ENCODE measurements at regions not wholly inside any gene's neighbourhood (a gene's known extent, or its start where the extent isn't known, plus 50 kb on each side); places are given as distances from the start of the nearest gene placed in this dataset.

DNA sequence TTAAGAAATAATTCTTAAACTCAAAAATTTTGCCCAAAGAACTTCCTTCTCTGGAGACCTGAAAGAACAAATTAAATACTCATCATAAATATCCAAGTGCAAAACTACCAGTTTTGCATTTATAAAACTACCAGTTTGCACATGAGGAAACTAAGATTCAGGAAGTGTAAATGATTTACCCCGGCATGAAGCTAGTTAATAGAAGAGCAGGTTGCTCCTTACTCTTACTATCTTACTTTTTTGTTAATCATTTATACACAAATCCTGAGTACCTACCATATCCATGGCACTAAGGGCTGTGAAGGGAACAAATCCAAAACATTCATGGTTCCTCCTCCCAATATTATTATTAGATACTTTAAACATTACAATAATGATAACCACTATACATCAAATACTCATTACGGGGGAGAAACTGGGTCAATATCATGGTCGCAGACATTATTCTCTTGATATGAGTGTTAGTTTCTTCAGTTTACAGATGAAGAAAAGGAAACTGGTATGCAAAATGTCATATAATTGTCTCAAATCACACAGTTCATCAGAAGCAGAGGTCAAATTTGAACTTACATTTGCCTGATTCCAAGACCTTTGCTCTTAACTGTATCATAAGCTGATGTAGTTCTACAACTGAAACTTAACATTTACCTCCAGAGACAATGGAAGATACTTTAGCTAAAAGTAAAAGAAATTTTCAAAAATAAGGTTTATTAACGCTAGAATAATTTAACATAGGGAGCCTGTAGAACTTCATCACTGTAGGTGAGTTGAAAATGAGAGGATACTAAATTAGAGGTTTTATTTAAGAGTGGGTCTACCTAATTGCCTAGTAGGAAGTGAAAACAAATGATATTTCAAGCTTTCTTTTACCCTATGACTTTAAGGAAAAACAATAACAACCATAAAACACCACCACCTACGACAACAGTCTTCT lies 74.5 kb downstream of the FAM76B start:
- TF ChIP-seq EZH2 (IDR thresholded peaks at IDR 0.05; ENCODE audit: low read length, missing control alignments), result no peak
- TF ChIP-seq, protein P1, sequence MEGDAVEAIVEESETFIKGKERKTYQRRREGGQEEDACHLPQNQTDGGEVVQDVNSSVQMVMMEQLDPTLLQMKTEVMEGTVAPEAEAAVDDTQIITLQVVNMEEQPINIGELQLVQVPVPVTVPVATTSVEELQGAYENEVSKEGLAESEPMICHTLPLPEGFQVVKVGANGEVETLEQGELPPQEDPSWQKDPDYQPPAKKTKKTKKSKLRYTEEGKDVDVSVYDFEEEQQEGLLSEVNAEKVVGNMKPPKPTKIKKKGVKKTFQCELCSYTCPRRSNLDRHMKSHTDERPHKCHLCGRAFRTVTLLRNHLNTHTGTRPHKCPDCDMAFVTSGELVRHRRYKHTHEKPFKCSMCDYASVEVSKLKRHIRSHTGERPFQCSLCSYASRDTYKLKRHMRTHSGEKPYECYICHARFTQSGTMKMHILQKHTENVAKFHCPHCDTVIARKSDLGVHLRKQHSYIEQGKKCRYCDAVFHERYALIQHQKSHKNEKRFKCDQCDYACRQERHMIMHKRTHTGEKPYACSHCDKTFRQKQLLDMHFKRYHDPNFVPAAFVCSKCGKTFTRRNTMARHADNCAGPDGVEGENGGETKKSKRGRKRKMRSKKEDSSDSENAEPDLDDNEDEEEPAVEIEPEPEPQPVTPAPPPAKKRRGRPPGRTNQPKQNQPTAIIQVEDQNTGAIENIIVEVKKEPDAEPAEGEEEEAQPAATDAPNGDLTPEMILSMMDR (conservative IDR thresholded peaks at IDR 0.05 in 1 of 2, IDR thresholded peaks at IDR 0.05 in 1 of 2; ENCODE audit: low read depth in 1 of 2, low read length in 2 of 2), result no peak
- H3K4me2 ChIP-seq (ENCODE audit: extremely low read depth, insufficient read depth, low read length), result no peak overlapping the region
- H3K36me3 ChIP-seq (ENCODE audit: control insufficient read depth, insufficient read depth, low read length), result no peaks in the 10 kb centered on the region
- no peaks in the 10 kb centered on the region for H3K27me3 ChIP-seq (ENCODE audit: control insufficient read depth, insufficient read depth, low read length)
- no peak overlapping the region for H3K4me3 ChIP-seq (replicated peaks in 1 of 4; ENCODE audit: control extremely low read depth in 1 of 4, insufficient read depth in 1 of 4, low read depth in 3 of 4, low read length in 4 of 4)
- H3K9ac ChIP-seq (ENCODE audit: insufficient read depth, low read length), result no peak overlapping the region
- peaks cover 1% of the 10 kb centered on the region for H4K20me1 ChIP-seq (ENCODE audit: control insufficient read depth, extremely low read depth, insufficient read depth, low read length)
- no peak overlapping the region for H3K27ac ChIP-seq (ENCODE audit: insufficient read depth, low read length)
- no peak overlapping the region for H2AFZ ChIP-seq (ENCODE audit: low read length)
- no peak for DNase-seq (ENCODE audit: low read depth in 2 of 2)
- H3K9me3 ChIP-seq (ENCODE audit: control insufficient read depth, insufficient read depth, low read depth, low read length), result no peaks in the 10 kb centered on the region
- no peaks in the 10 kb centered on the region for H3K4me1 ChIP-seq (ENCODE audit: control insufficient read depth, extremely low read depth, insufficient read depth, low read length)
- H3K79me2 ChIP-seq (ENCODE audit: control insufficient read depth, insufficient read depth, low read length), result no peaks in the 10 kb centered on the region

DNA sequence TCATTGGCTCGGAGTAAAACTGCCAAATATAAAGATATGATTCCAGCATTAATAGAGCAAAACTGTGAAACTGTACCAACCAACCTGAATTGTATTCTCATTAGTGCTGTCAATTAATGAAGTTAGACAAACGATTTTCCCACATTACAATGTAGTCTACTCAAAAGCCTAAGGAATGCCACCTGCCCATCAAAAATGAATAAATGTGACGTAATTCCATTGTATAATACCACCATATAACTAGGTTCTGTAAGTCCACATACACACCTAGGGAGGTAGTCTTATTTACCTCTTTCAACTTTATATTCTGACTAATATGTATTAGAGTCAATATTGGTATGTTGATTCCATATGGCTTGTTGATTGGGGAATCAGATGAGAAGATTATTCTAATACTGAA lies 76.2 kb downstream of the FAM76B start:
- H3K4me3 ChIP-seq (replicated peaks in 1 of 4; ENCODE audit: control extremely low read depth in 1 of 4, insufficient read depth in 1 of 4, low read depth in 3 of 4, low read length in 4 of 4), result no peak overlapping the region
- no peak overlapping the region for H3K27ac ChIP-seq (ENCODE audit: insufficient read depth, low read length)
- H3K4me2 ChIP-seq (ENCODE audit: extremely low read depth, insufficient read depth, low read length), result no peak overlapping the region
- no peak for TF ChIP-seq EZH2 (IDR thresholded peaks at IDR 0.05; ENCODE audit: low read length, missing control alignments)
- TF ChIP-seq, protein P1 (conservative IDR thresholded peaks at IDR 0.05 in 1 of 2, IDR thresholded peaks at IDR 0.05 in 1 of 2; ENCODE audit: low read depth in 1 of 2, low read length in 2 of 2), result no peak
- H4K20me1 ChIP-seq (ENCODE audit: control insufficient read depth, extremely low read depth, insufficient read depth, low read length), result peaks cover 1% of the 10 kb centered on the region
- no peaks in the 10 kb centered on the region for H3K9me3 ChIP-seq (ENCODE audit: control insufficient read depth, insufficient read depth, low read depth, low read length)
- H2AFZ ChIP-seq (ENCODE audit: low read length), result no peak overlapping the region
- DNase-seq (ENCODE audit: low read depth in 2 of 2), result no peak
- no peaks in the 10 kb centered on the region for H3K4me1 ChIP-seq (ENCODE audit: control insufficient read depth, extremely low read depth, insufficient read depth, low read length)
- H3K9ac ChIP-seq (ENCODE audit: insufficient read depth, low read length), result no peak overlapping the region
- no peaks in the 10 kb centered on the region for H3K79me2 ChIP-seq (ENCODE audit: control insufficient read depth, insufficient read depth, low read length)
- H3K27me3 ChIP-seq (ENCODE audit: control insufficient read depth, insufficient read depth, low read length), result no peaks in the 10 kb centered on the region
- no peaks in the 10 kb centered on the region for H3K36me3 ChIP-seq (ENCODE audit: control insufficient read depth, insufficient read depth, low read length)

DNA sequence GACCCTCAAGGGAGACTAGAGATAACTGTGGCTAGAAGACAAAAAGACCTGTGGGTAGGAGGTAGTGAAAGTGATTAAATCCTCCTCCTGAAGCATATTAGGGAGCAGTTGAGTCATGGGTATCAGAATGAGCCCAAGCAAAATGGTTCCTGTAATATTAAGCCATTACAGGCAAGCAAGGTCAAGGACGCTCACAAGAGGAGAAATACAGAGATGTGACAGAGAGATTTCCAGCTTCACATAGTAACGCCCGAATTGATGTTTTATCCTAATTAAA lies 77.7 kb downstream of the FAM76B start:
- H3K27ac ChIP-seq (ENCODE audit: insufficient read depth, low read length), result no peak overlapping the region
- no peaks in the 10 kb centered on the region for H3K9me3 ChIP-seq (ENCODE audit: control insufficient read depth, insufficient read depth, low read depth, low read length)
- H3K4me1 ChIP-seq (ENCODE audit: control insufficient read depth, extremely low read depth, insufficient read depth, low read length), result no peaks in the 10 kb centered on the region
- TF ChIP-seq, protein P1 (conservative IDR thresholded peaks at IDR 0.05 in 1 of 2, IDR thresholded peaks at IDR 0.05 in 1 of 2; ENCODE audit: low read depth in 1 of 2, low read length in 2 of 2), result no peak
- TF ChIP-seq EZH2 (IDR thresholded peaks at IDR 0.05; ENCODE audit: low read length, missing control alignments), result no peak
- H3K4me2 ChIP-seq (ENCODE audit: extremely low read depth, insufficient read depth, low read length), result no peak overlapping the region
- no peaks in the 10 kb centered on the region for H3K27me3 ChIP-seq (ENCODE audit: control insufficient read depth, insufficient read depth, low read length)
- no peak overlapping the region for H3K9ac ChIP-seq (ENCODE audit: insufficient read depth, low read length)
- H3K79me2 ChIP-seq (ENCODE audit: control insufficient read depth, insufficient read depth, low read length), result no peaks in the 10 kb centered on the region
- H3K36me3 ChIP-seq (ENCODE audit: control insufficient read depth, insufficient read depth, low read length), result no peaks in the 10 kb centered on the region
- peaks cover 1% of the 10 kb centered on the region for H4K20me1 ChIP-seq (ENCODE audit: control insufficient read depth, extremely low read depth, insufficient read depth, low read length)
- no peak for DNase-seq (ENCODE audit: low read depth in 2 of 2)
- no peak overlapping the region for H2AFZ ChIP-seq (ENCODE audit: low read length)
- H3K4me3 ChIP-seq (replicated peaks in 1 of 4; ENCODE audit: control extremely low read depth in 1 of 4, insufficient read depth in 1 of 4, low read depth in 3 of 4, low read length in 4 of 4), result no peak overlapping the region
